Activated CD8-positive, alpha-beta memory T cell treated with anti-CD3 and anti-CD28 coated beads for 24 hours (primary cell): ENCODE measurements at regions not wholly inside any gene's neighbourhood (a gene's known extent, or its start where the extent isn't known, plus 50 kb on each side); places are given as distances from the start of the nearest gene placed in this dataset.
"Not testable (repeated sequence)": the region's sequence is repeated elsewhere in the genome, so short reads cannot be mapped to it uniquely, and the experiment has no call there.

Source experiments
- DNase-seq: peaks from one replicate; pipeline ENCODE4 v3.0.0-alpha.2; 2020

DNA sequence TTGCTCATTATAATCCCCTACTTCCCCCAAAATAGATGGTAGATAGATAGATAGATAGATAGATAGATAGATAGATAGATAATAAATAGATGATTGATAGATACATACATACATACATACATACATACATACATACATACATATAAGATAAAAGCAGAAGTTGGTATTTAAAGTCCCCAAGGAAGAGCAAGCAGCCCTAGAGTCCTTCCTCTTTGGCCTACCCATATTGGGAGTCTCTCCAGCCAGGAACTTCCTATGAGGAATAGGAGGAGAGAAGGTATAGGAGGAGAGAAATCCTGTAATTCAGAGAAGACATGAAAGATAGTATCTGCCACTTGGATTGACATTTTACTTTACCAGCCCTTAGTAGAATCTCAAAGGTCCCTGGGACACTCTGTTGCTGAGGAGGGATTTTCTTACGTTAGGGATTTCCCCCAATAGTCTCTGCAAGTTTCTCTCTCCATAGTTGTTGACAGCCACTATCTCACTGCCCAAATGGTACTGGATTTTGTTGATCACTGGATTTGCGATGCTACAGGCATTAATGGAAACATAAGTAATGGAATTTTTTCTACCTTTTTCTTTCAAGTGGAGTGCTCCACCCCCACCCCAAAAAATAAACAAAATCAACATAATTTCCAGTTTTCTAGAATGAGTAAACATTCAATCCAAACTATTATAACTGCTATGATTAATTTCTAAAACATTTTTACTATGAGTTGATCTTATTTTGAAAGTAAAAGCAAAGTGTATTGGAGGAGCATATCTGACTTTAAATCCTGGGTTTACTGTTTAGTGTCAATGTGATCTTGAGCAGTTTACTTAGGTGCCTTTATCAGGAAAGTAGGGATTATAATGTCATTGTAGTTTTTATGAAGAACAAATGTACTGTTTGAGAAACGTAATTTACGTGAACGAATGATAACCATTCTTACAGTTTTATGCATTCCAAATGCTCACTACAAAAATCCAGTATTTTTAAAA, 93.2 kb upstream of the TNFSF4 start:
- DNase-seq: no peak

DNA sequence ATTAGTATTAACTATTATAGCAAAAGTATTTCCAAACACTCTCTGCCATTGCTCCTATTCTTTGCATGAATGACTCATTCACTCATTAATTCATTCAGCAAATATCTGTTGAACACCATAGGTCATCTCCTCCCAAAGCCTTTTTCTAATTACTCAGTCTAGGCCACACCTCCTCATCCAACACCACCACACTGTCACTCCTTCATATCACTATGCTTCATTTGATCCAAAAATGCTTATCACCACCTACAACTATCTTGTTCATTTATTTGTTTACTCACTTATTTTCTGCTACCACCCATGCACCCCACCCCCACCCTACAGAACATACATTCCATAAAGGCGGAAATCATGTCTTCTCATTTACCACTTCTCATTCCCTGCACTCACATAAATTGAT, 94.4 kb upstream of the TNFSF4 start:
- no peak for DNase-seq

DNA sequence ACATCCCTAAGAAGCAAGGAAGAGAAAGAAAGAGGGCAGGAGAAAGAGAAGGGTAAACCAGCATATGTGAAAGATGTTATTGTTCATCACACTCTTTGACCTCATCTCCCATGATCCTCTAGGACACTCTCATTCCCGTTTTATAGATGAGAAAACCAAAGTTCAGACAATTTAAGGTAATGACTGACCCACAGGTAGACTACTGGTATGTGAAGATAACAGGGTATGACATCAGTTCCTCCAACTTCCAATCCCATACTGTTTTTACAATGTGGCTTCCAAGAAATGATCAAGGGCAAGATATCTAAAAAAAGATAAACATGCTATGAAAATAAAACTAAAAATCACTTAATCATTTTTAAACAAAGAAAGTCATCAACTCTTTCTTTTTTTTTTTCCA, 95.2 kb upstream of the TNFSF4 start:
- no peak for DNase-seq

DNA sequence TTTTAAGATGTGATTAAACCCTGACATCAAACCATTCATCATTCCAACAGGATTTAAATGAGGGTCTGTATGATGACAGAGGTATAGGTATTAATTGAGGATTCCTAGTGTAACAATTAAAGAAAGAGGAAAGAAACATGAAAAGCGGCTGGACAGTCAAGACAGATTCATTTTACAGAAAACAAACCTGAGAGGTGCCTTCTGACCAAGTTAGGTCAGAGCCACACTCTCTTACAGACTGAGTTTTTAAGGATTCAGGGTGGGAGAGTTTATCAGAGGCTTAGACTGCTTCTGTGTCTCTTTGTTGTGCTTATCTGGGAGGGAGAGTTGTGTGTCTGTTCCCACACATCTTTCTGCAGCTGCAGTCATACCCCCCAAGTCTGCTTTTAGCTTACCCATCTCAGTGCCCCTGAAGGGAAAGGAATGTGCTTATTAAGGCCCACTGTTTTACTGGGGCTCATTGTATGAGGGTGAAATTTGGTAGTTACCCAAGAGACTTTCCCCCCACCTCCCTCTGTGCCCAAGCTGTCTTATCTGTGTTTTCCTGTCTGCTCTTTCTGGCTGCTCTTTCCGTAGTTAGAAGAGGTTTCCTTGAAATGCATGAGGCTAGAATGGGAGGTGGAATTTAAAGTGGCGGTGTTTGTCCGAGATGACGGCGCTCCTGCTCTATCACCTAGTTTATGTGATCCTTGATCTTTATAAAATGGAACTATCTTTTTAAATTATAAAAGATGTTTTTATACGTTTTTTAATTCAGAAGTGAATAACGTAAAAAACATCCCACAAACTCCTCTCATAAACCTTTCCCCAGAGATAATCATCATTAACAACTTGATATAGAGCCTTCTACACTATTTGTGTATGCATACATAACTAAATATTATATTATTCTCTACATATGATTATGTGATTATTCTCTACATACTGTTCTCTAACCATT, 96.0 kb upstream of the TNFSF4 start:
- no peak for DNase-seq

DNA sequence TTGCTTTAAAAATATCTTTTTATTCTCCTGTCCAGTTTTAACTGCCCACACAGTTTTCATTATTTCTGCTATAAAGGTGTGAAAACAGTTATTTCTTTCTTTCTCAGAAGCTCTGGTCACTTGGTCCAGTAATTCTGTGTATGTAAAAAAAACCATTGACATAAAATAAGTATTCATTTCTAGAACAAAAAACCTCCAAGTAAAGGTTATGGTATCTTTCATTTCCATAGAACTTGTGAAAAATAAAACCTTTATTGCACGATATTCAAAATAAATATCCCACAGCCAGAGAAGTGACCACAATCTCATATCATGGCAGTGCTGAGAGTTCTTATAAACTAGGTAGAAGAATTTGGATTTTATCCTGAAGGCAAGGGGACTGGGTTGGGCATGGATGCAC, 96.9 kb upstream of the TNFSF4 start:
- no peak for DNase-seq

DNA sequence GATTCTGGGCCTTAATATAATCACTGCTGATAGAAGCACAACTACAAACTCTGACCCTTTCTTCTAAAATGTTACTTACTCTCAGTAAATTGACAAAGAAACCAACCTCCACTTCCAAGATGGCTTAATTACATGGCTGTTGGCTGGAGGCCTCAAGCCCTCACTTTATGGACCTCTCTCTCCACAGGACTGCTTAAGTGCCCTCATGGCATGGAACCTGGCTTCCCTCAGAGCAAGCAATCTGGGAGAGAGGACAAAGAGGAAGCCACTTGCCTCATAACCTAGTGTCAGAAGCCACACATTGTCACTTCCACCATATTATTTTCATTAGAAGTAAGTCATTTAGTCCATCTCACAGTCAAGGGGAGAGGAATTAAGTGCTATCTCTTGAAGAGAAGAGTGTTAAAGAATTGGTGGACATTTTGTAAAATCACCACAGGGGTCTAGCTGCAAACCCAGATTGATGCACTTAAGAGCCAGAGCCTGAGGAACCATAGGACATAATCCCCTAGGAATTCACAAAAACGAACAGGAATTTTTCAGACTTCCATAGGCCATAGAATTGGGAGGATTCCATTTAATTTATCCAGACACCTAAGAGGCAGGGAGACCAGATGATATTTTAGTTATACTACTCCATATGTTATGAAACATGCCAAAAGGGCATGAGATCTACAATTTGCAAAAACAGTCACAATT, 97.5 kb upstream of the TNFSF4 start:
- no peak for DNase-seq

DNA sequence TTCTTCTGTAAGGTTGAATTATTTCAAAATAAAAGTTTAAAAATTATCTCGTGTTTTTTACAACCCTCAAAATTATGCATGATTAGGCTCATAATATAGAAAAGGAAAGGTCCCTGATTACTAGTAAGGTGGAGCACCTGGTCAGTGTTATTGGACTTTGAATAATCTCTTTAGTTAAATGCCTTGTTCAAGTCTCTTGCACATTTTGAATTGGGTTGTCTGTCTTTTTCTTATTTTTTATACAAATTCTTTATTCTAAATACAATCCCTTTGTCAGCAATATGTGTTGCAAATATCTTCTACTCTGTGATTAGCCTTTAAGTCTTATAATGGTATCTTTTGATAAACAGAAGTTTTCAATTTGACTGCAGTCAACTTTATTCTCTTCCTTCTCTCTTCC, 100.7 kb upstream of the TNFSF4 start:
- no peak for DNase-seq

DNA sequence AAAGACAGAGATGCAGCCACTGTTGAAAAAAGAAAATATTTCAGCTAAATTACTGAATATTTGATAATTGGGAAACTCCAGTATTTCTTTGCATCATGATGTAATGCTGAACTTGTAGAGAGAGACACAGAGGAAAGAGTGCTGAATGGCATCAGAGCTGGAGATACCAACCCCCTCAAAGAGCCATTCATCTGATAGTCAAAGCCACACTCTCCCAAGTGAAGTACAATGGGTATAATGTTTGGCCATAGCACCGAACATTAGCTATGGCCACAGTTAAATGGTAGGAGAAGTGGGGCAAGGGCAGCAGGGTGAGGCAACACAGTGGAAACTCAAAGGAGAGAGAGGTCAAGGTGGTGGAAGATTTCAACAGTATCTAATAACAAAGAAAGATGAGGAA, 107.5 kb upstream of the TNFSF4 start:
- no peak for DNase-seq

DNA sequence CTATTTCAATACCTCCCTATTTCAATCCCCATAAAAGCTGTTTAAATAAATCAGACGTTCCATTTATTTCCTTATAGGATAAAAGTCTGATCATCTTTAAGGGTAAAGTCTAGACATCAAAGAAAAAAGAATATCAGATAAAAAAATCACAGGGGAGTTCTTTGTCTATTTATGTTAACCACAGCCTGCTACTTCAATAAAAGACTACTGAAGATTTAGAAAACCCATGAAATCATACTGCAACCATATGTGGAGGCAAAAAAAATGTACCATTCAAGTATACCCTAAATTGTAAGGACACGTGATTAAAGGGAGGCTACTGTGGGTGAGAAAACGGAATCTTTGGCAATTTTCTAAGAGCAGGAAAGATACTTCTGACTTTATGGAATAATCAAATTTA, 108.2 kb upstream of the TNFSF4 start:
- DNase-seq: no peak

DNA sequence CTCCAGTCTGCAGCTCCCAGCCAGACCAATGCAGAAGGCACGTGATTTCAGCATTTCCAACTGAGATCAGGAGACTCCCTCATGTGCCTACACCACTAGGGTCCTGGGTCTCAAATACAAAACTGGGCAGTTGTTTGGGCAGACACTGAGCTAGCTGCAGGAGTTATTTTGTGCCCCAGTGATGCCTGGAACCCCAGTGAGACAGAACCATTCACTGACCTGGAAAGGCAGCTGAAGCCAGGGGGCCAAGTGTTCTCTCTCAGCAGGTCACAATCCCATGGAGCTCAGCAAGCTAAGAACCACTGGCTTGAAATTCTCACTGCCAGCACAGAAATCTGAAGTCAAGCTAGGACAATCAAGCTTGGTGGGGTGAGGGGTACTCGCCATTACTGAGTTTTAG, 111.7 kb upstream of the TNFSF4 start:
- no peak for DNase-seq

DNA sequence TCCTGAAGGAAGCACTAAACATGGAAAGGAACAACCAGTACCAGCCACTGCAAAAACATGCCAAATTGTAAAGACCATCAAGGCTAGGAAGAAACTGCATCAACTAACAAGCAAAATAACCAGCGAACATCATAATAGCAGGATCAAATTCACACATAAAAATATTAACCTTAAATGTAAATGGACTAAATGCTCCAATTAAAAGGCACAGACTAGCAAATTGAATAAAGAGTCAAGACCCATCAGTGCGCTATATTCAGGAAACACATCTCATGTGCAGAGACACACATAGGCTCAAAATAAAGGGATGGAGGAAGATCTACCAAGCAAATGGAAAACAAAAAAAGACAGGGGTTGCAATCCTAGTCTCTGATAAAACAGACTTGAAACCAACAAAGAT, 117.2 kb upstream of the TNFSF4 start:
- DNase-seq: not testable (repeated sequence)

DNA sequence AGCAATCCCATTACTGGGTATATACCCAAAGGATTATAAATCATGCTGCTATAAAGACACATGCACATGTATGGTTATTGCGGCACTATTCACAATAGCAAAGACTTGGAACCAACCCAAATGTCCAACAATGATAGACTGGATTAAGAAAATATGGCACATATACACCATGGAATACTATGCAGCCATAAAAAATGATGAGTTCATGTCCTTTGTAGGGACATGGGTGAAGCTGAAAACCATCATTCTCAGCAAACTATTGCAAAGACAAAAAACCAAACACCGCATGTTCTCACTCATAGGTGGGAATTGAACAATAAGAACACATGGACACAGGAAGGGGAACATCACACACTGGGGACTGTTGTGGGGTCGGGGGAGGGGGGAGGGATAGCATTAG, 120.9 kb upstream of the TNFSF4 start:
- DNase-seq: not testable (repeated sequence)

DNA sequence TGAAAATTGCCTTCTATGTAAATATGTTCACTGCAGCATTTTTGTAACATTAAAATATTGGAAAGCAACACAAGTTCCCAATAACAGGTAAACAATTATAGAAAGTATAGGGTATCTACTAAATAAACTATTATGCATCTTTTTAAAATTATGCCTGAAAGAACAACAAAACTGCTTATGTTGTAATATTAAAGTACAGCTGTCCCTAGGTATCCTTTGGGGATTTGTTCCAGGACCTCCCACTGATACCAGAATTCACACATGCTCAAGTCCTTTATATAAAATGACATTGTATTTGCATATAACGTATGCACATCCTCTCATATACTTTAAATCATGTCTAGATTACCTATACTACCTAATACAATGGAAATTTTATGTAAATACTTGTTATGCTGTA, 121.8 kb upstream of the TNFSF4 start:
- no peak for DNase-seq

DNA sequence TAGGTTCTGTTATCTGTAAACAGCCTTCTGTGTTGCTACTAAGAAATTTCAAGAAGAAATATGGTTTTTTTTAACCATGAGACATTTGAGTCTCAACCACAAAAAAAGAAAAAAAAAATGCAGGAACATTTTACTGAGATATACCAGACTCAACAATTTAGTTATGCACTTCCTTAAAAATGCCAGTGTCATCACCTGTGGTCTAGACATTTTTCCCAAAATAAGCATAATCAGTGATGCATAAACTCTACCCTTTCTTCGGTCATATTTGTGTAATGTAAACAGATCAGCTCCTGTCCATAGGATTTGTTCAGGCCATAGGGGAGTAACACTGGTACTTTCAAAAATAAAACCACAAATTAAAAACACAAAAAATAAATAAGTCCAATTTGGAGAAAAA, 122.6 kb upstream of the TNFSF4 start:
- DNase-seq: no peak

DNA sequence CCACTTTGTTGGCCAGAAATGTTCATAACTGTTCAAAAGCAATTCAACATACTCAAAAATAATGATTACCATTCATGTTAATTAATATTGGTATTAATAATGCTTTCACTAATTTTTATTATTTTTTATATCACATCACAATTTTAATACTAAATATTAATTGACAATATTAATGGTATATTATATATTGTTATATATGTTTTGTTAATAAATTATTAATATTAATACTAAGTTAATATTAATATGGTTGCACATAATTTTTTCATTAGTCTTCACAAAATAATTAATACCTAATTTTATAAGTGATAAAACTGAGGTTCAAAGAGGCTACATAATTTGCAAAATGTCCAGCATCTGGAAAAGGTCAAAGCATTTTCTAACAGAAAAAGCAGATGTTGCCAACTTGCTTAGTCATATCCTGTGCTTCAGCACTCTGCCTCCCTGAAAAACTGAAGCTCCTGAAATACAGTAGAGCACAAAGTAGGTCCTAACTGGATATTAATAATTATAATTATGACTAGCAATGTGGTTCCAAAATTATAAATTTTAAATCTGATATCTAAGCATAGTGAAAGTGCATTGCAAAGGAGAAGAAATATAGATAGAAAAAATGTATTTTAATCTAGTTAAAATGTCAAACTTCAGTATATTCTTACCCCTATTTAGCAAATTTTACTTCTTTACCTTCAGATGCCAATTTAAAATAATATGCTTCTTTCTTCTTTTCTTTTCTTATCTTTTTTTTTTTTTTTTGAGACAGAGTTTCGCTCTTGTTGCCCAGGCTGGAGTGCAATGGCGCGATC, 123.2 kb upstream of the TNFSF4 start:
- no peak for DNase-seq

DNA sequence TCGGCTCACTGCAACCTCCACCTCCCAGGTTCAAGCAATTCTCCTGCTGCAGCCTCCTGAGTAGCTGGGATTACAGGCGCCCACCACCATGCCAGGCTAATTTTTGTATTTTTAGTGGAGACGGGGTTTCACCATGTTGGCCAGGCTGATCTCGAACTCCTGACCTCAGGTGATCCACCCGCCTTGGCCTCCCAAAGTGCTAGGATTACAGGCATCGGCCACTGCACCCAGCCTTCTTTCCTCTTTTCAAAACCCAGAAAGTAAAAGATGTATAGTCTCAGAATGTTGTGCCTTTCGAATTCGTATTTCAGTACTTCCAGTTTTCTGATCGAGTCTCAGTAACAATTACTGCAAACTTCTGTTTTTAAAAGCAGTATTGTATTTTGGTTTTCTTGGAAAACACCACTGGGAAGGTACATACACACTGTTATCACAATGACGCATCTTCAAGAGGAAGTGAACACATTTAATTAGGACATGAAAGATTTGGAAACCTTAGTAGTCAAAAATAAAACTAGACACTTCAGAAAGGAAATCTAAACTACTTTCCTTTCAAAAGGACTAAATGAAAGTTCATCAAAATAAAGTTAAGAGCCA, 123.9 kb upstream of the TNFSF4 start:
- not testable (repeated sequence) for DNase-seq

DNA sequence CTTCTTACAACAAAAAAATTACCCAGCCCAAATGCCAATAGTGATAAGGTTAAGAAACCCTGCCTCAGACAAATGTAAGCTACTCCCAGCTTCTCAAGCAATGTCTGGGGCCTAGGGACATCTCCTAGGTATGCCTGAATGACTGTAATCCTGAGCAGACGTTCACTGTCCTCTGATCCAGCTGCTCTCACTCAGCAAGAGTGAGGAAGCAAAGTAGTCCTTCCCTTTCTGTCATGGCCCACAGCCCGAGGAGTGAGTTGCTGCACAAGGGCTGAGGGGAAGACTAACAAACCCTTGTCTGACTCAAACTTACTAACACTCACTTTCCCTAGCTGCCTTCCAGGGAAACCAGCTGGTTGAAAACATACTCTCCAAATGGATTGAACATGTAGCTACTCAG, 124.9 kb upstream of the TNFSF4 start:
- no peak for DNase-seq

DNA sequence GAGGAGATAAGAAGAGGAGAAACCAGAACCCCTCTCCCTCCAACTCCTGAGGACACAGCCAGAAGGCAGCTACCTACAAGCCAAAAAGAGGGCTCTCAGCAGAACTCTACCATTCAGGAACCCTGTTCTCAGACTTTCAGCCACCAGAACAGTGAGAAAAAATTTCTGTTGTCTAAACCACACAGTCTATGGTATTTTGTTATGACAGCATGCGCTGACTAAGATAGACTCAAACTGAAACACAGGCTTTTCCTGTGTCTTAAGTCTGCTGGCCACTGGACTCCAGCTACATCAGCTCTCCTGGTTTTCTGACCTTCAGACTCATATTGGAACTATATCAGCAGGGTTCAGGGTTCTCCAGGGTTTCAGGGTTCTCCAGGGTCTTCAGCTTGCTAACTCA, 126.5 kb upstream of the TNFSF4 start:
- no peak for DNase-seq

DNA sequence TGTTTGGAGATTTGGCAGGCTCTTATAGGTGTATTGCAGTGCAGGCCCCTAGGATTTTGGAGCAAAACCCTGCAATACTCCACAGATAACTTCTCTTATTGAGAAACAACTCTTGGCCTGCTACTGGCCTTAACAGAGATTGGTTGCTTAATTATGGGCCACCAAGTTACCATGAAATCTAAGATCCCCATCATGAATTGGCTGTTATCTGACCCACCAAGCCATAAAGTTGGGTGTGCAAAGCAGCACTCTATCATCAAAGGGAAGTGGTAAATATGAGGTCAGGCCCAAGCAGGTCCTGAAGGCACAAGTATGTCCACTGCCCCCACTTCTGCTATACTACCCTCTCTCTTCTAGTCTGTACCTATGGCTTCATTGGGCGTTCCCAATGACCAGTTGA, 130.0 kb upstream of the TNFSF4 start:
- DNase-seq: no peak

DNA sequence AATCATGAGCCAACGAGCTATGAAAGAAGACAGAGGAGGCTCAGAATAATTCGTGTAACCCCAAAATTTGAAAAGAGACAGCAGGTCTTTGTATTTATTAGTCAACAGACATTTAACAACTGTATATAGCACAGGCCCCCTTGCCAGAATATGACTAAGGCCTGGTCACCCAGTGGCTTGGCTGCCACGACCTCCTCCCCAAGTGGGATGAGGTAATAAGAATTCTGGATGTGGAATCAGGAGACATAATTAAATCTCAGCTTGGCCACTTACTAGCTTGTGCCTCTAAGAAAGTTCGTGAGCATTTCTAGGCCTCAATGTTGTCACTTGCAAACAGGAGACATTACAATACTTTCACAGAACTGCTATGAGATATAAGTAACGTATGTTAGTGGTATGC, 134.2 kb upstream of the TNFSF4 start:
- no peak for DNase-seq

DNA sequence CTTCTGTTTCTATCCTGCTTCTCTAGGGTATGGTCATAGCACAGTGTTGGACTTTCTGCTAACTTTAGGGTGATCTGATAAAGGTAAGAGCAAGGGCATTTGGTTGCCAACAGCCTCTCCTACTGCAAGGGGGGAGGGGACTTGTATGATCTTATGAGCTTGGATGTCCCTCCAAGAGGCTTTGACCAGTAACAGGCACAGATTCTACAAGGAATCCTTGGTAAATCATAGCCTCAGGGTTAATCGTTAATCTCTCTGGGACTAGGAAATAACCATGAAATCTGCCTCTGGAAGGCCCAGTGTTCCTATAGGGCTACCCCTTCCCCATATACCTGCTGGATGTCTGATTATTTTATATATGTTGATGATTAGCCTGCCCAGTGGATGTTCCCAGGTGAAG, 134.8 kb upstream of the TNFSF4 start:
- DNase-seq: no peak

DNA sequence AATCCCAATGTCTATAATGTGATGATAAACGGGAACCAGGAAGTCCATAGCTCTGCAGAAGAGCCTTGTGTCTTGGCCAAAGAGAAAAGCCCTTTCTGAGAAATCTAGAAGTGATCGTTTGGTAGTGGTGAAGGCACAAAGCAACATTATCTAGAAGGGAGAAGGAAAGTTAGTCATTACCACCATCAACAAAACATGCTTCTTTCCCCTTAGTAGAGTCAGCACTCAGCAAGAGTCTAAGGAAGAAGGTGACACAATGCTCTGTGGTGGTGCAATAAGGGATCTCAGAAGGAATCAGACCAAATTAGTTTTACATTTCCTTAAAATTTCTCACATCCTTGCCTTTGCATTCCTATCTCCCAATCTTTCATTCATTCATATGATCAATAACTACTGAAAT, 134.4 kb upstream of the PRDX6 start:
- no peak for DNase-seq
